ENCODE measurements at regions not wholly inside any gene's neighbourhood (a gene's known extent, or its start where the extent isn't known, plus 50 kb on each side); places are given as distances from the start of the nearest gene placed in this dataset.

DNA sequence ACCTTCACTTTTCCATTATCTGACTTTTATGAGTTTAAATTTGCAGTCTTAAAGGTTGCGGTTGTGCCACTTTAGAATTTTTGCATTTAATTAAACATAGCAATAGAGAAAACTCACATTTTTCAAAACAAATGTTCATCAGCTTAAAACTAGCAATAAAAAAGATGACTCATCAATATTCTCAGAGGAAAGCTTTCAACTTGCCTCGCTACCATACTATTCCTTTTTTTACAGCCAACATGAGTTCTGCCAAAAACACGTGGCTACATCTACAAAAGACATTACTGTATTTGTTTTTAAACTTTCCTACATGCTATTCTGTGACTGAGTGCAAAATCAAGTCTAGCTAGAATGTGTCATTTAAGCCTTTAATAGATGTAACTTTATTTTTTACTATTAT lies 497.1 kb downstream of the RPS29 start:
- no peak for TF ChIP-seq TARDBP (IDR thresholded peaks at IDR 0.05)
- TF ChIP-seq FOXK2 (IDR thresholded peaks at IDR 0.05), result no peak
- TF ChIP-seq, protein P1, sequence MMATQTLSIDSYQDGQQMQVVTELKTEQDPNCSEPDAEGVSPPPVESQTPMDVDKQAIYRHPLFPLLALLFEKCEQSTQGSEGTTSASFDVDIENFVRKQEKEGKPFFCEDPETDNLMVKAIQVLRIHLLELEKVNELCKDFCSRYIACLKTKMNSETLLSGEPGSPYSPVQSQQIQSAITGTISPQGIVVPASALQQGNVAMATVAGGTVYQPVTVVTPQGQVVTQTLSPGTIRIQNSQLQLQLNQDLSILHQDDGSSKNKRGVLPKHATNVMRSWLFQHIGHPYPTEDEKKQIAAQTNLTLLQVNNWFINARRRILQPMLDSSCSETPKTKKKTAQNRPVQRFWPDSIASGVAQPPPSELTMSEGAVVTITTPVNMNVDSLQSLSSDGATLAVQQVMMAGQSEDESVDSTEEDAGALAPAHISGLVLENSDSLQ (IDR thresholded peaks at IDR 0.05), result no peak
- no peak for TF ChIP-seq SP1 (IDR thresholded peaks at IDR 0.05)
- no peak for TF ChIP-seq SUZ12 (IDR thresholded peaks at IDR 0.05)
- no peak for TF ChIP-seq ELF4 (IDR thresholded peaks at IDR 0.05)
- no peak for TF ChIP-seq BHLHE40 (IDR thresholded peaks at IDR 0.05; ENCODE audit: borderline replicate concordance)
- TF ChIP-seq HDGF (IDR thresholded peaks at IDR 0.05; ENCODE audit: borderline replicate concordance), result no peak

Measured in HEK293T (cell line).